ENCODE measurements at regions not wholly inside any gene's neighbourhood (a gene's known extent, or its start where the extent isn't known, plus 50 kb on each side); places are given as distances from the start of the nearest gene placed in this dataset.

DNA sequence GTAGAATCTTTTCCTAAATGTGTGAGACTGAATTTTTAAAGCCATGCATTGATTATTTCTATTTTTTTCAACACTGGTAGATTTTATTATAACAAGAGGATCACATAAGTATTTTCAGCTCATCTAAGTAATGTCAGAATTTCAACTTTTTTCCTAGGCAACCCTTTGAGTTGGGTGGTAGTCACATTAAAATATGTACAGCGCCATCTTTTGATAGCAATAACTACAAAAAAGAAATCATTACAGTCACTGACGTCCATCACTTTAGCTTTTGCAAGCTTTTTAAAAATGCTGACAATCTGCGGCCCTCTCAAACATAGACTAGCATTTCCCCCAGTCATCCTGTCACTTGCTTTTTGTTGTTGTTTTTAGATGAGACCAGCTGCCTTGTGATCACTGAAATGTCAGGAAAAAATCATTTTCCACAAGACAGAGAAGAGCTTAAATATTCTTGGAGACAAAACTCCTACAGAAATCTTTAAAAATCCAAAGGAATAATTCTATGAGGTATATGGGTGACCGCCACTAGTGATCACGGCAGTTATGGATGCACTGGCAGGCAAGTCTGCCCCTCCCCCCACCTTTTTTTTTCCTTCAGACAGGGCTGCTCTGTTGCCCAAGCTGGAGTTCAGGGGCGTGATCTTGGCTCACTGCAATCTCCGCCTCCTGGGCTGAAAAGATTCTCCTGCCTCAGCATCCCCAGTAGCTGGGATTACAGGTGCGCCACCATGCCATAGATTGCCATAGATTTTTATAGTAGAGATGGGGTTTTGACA lies 384.0 kb upstream of the KCNMB2 start:
- TF ChIP-seq, protein P1, sequence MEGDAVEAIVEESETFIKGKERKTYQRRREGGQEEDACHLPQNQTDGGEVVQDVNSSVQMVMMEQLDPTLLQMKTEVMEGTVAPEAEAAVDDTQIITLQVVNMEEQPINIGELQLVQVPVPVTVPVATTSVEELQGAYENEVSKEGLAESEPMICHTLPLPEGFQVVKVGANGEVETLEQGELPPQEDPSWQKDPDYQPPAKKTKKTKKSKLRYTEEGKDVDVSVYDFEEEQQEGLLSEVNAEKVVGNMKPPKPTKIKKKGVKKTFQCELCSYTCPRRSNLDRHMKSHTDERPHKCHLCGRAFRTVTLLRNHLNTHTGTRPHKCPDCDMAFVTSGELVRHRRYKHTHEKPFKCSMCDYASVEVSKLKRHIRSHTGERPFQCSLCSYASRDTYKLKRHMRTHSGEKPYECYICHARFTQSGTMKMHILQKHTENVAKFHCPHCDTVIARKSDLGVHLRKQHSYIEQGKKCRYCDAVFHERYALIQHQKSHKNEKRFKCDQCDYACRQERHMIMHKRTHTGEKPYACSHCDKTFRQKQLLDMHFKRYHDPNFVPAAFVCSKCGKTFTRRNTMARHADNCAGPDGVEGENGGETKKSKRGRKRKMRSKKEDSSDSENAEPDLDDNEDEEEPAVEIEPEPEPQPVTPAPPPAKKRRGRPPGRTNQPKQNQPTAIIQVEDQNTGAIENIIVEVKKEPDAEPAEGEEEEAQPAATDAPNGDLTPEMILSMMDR (IDR thresholded peaks at IDR 0.05; ENCODE audit: extremely low read depth, missing control alignments): no peak
- no peak for DNase-seq (ENCODE audit: low spot score)

DNA sequence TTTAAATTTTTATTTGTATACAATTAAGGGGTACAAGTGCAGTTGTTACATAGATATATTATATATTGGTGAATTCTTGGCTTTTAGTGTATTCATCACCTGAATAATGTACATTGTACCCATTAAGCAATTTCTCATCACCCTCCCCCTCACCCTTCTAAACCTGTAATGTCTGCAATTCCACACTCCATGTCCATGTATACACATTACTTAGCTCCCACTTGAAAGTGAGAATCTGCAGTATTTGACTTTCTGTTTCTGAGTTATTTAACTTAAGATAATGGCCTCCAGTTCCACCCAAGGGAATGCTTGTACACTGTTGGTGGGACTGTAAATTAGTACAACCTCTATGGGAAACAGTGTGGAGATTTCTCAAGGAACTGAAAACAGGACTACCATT lies 383.2 kb upstream of the KCNMB2 start:
- no peak for DNase-seq (ENCODE audit: low spot score)
- TF ChIP-seq, protein P1 (IDR thresholded peaks at IDR 0.05; ENCODE audit: extremely low read depth, missing control alignments): no peak

DNA sequence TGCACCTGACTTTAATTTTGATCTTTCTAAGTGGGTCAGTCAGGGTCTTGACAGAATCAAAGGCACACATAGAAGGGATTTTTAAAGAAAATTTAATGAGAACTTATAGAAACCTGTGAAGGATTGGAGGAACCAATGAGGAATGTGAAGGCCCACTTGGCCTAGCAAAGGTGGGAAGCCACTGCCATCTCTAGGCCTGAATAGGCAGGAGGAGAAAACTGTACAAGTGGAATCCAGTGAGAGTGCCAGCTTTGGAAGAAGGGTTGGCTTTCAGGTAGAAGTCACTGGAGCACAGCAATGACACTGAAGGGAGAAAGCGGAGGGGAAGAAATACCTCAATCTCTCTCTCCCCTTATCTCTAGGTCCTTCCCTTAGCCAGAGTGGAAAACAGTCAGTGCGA lies 380.7 kb upstream of the KCNMB2 start:
- DNase-seq (ENCODE audit: low spot score): no peak
- TF ChIP-seq, protein P1 (IDR thresholded peaks at IDR 0.05; ENCODE audit: extremely low read depth, missing control alignments): no peak

DNA sequence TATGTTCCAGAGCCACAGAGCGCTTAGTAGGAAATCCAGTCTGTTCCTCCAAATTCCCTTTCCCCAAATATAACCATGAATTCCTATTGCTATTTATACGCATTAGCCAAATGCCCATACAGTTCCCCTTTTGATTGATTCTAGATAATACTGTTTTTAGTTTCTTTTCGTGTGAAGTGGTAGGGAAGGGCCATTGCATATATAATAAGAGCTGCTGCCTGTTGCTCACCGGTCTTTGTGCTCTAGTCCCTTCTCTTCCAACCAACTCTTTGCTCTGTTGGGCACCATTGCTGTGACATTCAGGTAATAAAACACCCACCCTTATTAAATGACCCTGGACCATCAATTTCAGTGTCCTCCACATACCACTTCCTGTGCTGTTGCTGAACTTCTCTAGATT lies 379.9 kb upstream of the KCNMB2 start:
- DNase-seq (ENCODE audit: low spot score): no peak
- TF ChIP-seq, protein P1 (IDR thresholded peaks at IDR 0.05; ENCODE audit: extremely low read depth, missing control alignments): no peak

DNA sequence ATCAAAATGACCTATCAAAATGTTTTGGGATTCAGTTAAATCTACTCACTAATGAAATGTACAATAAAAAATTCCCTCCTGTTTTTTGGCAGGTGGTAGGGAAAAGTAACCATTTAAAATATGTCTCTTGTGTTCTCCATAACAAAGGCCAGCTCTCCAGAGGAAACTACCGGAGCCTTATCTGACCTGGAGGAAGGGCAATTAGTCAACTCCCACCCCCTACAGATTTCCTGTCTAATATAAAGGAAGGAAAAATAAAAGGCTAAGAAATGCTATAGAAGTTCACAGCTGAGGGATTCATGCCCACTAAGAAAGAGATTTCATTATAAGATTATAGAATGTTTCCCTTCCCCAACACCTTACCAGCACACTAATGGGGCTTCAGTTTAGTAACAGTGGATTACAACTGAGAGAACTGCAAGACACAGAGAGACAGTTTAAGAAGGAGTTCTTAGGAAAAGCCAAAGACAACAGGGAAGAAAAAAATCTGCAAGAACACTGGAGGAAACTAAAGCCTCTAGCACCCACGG lies 376.5 kb upstream of the KCNMB2 start:
- DNase-seq (ENCODE audit: low spot score): no peak
- TF ChIP-seq, protein P1 (IDR thresholded peaks at IDR 0.05; ENCODE audit: extremely low read depth, missing control alignments): no peak

DNA sequence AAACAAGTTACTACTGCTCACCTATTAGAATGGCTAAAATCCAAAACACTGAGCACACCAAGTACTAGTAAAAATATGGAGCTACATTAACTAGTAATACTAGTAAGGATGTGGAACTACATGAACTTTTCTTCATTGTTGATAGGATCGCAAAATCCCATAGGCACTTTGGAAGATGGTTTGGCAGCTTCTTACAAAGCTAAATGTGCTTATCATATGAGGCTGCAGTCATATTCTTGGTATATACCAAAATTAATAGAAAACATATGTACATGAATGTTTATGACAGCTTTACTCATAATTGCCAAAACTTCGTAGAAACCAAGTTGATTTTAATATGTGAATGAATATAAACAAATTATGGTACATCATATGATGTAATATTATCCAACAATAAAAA lies 366.8 kb upstream of the KCNMB2 start:
- DNase-seq (ENCODE audit: low spot score): no peak
- TF ChIP-seq, protein P1 (IDR thresholded peaks at IDR 0.05; ENCODE audit: extremely low read depth, missing control alignments): no peak

DNA sequence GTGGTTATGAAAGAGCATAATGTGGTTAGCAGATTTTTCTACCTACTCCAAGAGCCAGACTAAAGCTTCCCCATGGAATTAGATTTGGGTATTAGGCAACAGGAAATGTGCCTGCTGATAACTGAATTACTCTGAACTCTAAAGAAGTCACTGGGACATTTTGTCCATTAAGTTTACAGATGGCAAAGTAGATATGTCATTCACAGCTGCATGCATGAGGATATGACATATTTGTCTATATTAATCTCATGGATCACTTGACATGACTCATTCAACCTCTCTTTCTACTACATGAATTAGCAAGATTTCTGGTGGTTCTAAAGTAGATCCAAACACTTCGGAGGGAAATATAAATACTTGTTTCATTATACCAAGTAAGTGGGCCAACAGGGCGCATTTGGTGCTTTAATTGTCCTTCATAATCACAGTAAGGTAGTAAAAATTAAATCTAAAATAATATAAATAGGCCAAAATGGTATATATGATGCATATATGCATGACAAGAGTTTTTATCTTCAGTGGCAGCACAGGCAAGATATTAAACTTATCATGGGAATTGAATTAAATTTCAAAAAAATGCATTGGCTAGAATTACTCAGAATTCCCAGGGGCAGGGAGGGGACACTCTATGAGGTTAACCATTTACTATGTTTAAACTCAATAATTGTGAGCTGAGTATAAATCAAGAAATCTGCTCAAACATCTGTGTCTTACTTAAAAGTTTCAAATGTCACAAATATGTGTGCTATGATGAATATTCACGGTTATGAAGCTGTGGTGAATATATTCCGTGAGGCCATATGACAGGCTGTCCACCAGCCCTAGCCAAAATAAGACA lies 365.3 kb upstream of the KCNMB2 start:
- TF ChIP-seq, protein P1 (IDR thresholded peaks at IDR 0.05; ENCODE audit: extremely low read depth, missing control alignments): no peak
- DNase-seq (ENCODE audit: low spot score): no peak
